ENCODE measurements at regions not wholly inside any gene's neighbourhood (a gene's known extent, or its start where the extent isn't known, plus 50 kb on each side); places are given as distances from the start of the nearest gene placed in this dataset.
"Not testable (repeated sequence)": the region's sequence is repeated elsewhere in the genome, so short reads cannot be mapped to it uniquely, and the experiment has no call there.

GRCh38 chr11:22930816-22931594, 70.7 kb upstream of the CCDC179 start:
- TF ChIP-seq CTCF (IDR thresholded peaks at IDR 0.05; ENCODE audit: insufficient read depth, missing control alignments) = no peak
- FAIRE-seq = no peak

GRCh38 chr11:22938691-22939090, 78.4 kb upstream of the CCDC179 start:
- no peak for DNase-seq (ENCODE audit: insufficient read length, low spot score)
- FAIRE-seq = no peak
- no peak for TF ChIP-seq CTCF (IDR thresholded peaks at IDR 0.05; ENCODE audit: insufficient read depth, missing control alignments)

More at GRCh38 chr11:22930816-22931594, 70.7 kb upstream of the CCDC179 start:
- DNase-seq (ENCODE audit: insufficient read length, low spot score) = no peak

GRCh38 chr11:22941544-22941943, 81.3 kb upstream of the CCDC179 start:
- DNase-seq (ENCODE audit: insufficient read length, low spot score); FAIRE-seq: not testable (repeated sequence)

GRCh38 chr11:22957786-22958185, 97.5 kb upstream of the CCDC179 start:
- DNase-seq (ENCODE audit: insufficient read length, low spot score) = no peak
- FAIRE-seq = no peak
- TF ChIP-seq CTCF (IDR thresholded peaks at IDR 0.05; ENCODE audit: insufficient read depth, missing control alignments) = no peak

GRCh38 chr11:22974251-22974650, 114.0 kb upstream of the CCDC179 start:
- FAIRE-seq = no peak
- no peak for TF ChIP-seq CTCF (IDR thresholded peaks at IDR 0.05; ENCODE audit: insufficient read depth, missing control alignments)
- no peak for DNase-seq (ENCODE audit: insufficient read length, low spot score)

GRCh38 chr11:22976146-22976545, 115.9 kb upstream of the CCDC179 start:
- FAIRE-seq = no peak
- DNase-seq (ENCODE audit: insufficient read length, low spot score) = no peak
- no peak for TF ChIP-seq CTCF (IDR thresholded peaks at IDR 0.05; ENCODE audit: insufficient read depth, missing control alignments)

GRCh38 chr11:22982903-22983302, 122.6 kb upstream of the CCDC179 start:
- no peak for FAIRE-seq
- no peak for TF ChIP-seq CTCF (IDR thresholded peaks at IDR 0.05; ENCODE audit: insufficient read depth, missing control alignments)
- DNase-seq (ENCODE audit: insufficient read length, low spot score) = no peak

Measured in D721Med (cell line).